ENCODE measurements at regions not wholly inside any gene's neighbourhood (a gene's known extent, or its start where the extent isn't known, plus 50 kb on each side); places are given as distances from the start of the nearest gene placed in this dataset.

DNA sequence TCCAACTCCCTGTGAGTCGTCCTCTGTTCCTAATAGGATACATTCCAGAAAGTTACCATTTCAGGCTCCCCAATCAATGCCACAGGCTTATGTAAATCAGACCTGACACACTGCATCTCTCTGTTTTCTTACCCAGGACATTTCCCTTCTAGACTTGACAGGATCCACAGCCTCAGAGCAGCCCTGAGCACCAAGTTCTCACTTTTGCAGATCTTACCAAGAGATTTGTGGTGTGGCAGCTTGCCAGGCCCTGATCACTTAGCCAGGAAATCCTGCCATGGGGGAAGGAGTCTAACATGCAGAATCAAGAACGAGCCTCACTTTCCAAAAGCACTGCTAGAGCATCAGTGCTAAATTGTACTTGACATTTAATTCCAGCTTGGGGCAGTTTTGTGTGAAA is 202.9 kb downstream of the TBX15 start:
- H3K9me3 ChIP-seq (ENCODE audit: control insufficient read depth, insufficient read depth, low read length): no peaks in the 10 kb centered on the region
- H3K4me1 ChIP-seq (ENCODE audit: control insufficient read depth, low read length): no peaks in the 10 kb centered on the region
- no peak overlapping the region for H3K4me2 ChIP-seq (ENCODE audit: low read length)
- no peaks in the 10 kb centered on the region for H3K27me3 ChIP-seq (ENCODE audit: control insufficient read depth, low read length)
- H3K27ac ChIP-seq (ENCODE audit: low read depth, low read length): no peak overlapping the region
- TF ChIP-seq EZH2phosphoT487 (IDR thresholded peaks at IDR 0.05; ENCODE audit: borderline replicate concordance, low read length): no peak
- TF ChIP-seq, protein P1, sequence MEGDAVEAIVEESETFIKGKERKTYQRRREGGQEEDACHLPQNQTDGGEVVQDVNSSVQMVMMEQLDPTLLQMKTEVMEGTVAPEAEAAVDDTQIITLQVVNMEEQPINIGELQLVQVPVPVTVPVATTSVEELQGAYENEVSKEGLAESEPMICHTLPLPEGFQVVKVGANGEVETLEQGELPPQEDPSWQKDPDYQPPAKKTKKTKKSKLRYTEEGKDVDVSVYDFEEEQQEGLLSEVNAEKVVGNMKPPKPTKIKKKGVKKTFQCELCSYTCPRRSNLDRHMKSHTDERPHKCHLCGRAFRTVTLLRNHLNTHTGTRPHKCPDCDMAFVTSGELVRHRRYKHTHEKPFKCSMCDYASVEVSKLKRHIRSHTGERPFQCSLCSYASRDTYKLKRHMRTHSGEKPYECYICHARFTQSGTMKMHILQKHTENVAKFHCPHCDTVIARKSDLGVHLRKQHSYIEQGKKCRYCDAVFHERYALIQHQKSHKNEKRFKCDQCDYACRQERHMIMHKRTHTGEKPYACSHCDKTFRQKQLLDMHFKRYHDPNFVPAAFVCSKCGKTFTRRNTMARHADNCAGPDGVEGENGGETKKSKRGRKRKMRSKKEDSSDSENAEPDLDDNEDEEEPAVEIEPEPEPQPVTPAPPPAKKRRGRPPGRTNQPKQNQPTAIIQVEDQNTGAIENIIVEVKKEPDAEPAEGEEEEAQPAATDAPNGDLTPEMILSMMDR (IDR thresholded peaks at IDR 0.05; ENCODE audit: low read depth, low read length, poor library complexity, severe bottlenecking): no peak
- H3K9me2 ChIP-seq (replicated peaks; ENCODE audit: control insufficient read depth, low read length): no peaks in the 10 kb centered on the region
- no peaks in the 10 kb centered on the region for H4K20me1 ChIP-seq (ENCODE audit: control insufficient read depth, insufficient read depth, low read depth, low read length)
- H3K4me3 ChIP-seq (ENCODE audit: low read length): no peak overlapping the region
- H3K36me3 ChIP-seq (ENCODE audit: control insufficient read depth, low read length): no peaks in the 10 kb centered on the region
- H3F3A ChIP-seq (ENCODE audit: control insufficient read depth, insufficient read depth): no peaks in the 10 kb centered on the region
- no peaks in the 10 kb centered on the region for H3K79me2 ChIP-seq (ENCODE audit: control insufficient read depth, low read length)

DNA sequence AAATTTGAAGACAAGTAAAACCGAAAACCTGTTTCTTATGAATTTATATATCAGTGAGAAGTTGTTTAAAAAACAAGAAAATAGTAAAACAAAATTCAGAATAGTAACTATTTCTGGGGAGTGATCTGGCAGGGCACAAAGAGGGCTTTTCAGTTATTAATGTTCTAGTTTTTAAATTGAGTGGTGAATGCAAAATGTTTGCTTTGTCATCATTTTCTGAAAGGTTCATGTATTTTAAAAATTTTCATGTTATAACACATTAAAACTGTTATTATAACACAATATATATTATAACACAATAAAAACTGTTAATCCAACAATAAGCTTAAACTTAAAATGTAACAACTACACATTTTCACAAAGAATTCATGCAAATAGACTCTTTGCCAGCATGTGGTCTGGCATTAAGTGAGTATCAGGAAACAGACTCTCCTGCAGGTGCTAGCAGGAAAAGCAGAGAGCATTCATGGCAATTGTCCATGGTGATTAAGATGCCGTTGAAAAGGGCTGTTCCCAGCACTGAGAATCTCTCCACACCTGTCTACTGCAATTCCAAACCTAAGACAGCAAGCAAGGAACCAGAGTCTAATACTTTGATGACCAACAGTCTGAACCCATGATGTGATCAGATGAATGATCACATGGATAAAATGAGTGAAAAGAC is 204.9 kb downstream of the TBX15 start:
- no peaks in the 10 kb centered on the region for H3K9me2 ChIP-seq (replicated peaks; ENCODE audit: control insufficient read depth, low read length)
- H3K27me3 ChIP-seq (ENCODE audit: control insufficient read depth, low read length): no peaks in the 10 kb centered on the region
- H3K27ac ChIP-seq (ENCODE audit: low read depth, low read length): no peak overlapping the region
- no peak for TF ChIP-seq EZH2phosphoT487 (IDR thresholded peaks at IDR 0.05; ENCODE audit: borderline replicate concordance, low read length)
- TF ChIP-seq, protein P1 (IDR thresholded peaks at IDR 0.05; ENCODE audit: low read depth, low read length, poor library complexity, severe bottlenecking): no peak
- H4K20me1 ChIP-seq (ENCODE audit: control insufficient read depth, insufficient read depth, low read depth, low read length): no peaks in the 10 kb centered on the region
- no peaks in the 10 kb centered on the region for H3K36me3 ChIP-seq (ENCODE audit: control insufficient read depth, low read length)
- H3F3A ChIP-seq (ENCODE audit: control insufficient read depth, insufficient read depth): no peaks in the 10 kb centered on the region
- no peak overlapping the region for H3K4me3 ChIP-seq (ENCODE audit: low read length)
- no peaks in the 10 kb centered on the region for H3K79me2 ChIP-seq (ENCODE audit: control insufficient read depth, low read length)
- H3K9me3 ChIP-seq (ENCODE audit: control insufficient read depth, insufficient read depth, low read length): no peaks in the 10 kb centered on the region
- H3K4me1 ChIP-seq (ENCODE audit: control insufficient read depth, low read length): no peaks in the 10 kb centered on the region
- no peak overlapping the region for H3K4me2 ChIP-seq (ENCODE audit: low read length)

DNA sequence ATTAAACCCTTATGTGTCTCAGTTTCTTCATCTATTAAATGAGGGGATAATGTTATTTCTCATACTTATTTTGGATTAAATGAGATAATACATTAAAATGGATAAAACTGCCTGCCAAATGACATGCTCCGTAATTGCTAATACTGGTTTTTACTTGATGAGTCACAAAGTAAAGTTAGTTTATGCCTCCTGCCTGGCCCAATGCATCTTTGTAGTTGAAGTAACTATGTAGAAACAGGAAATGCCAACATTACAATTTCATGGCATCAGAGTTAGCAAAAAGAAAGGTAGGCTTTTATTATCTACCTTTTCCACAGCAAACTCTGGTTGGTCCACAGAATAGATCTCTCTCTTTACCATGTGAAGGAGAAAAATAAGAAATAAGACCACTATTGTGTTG is 214.5 kb downstream of the TBX15 start:
- Histone ChIP-seq H3K27me3 (ENCODE audit: control insufficient read depth, low read length) (no peaks in the 10 kb centered on the region), H3K27ac (ENCODE audit: low read depth, low read length) (no peak overlapping the region), H3F3A (ENCODE audit: control insufficient read depth, insufficient read depth) (no peaks in the 10 kb centered on the region), H4K20me1 (ENCODE audit: control insufficient read depth, insufficient read depth, low read depth, low read length) (no peaks in the 10 kb centered on the region), H3K79me2 (ENCODE audit: control insufficient read depth, low read length) (no peaks in the 10 kb centered on the region), H3K4me2 (ENCODE audit: low read length) (no peak overlapping the region), H3K4me1 (ENCODE audit: control insufficient read depth, low read length) (no peaks in the 10 kb centered on the region), H3K9me2 (replicated peaks; ENCODE audit: control insufficient read depth, low read length) (no peaks in the 10 kb centered on the region), H3K36me3 (ENCODE audit: control insufficient read depth, low read length) (no peaks in the 10 kb centered on the region), H3K4me3 (ENCODE audit: low read length) (no peak overlapping the region), H3K9me3 (ENCODE audit: control insufficient read depth, insufficient read depth, low read length) (no peaks in the 10 kb centered on the region)
- no peak for TF ChIP-seq EZH2phosphoT487 (IDR thresholded peaks at IDR 0.05; ENCODE audit: borderline replicate concordance, low read length)
- TF ChIP-seq, protein P1 (IDR thresholded peaks at IDR 0.05; ENCODE audit: low read depth, low read length, poor library complexity, severe bottlenecking): no peak
